HK-2 (cell line): ENCODE measurements at regions not wholly inside any gene's neighbourhood (a gene's known extent, or its start where the extent isn't known, plus 50 kb on each side); places are given as distances from the start of the nearest gene placed in this dataset.

ENCODE experiments used
- DNase-seq: peaks from one replicate; pipeline ENCODE4 v3.0.0-alpha.2; 2018; ENCODE audit not compliant: unreplicated experiment

GRCh38 chr1:34330061-34330460 is 153.4 kb downstream of the C1orf94 start:
- DNase-seq = no peak

GRCh38 chr1:34331020-34331926 is 154.6 kb downstream of the C1orf94 start:
- DNase-seq = no peak

GRCh38 chr1:34332996-34333395 is 156.3 kb downstream of the C1orf94 start:
- no peak for DNase-seq

GRCh38 chr1:34338871-34339270 is 162.2 kb downstream of the C1orf94 start:
- no peak for DNase-seq

- no peak for DNase-seq
Measured at GRCh38 chr1:34341896-34342295, 165.2 kb downstream of the C1orf94 start.

- DNase-seq = no peak
Measured at GRCh38 chr1:34342334-34342733, 165.6 kb downstream of the C1orf94 start.

- no peak for DNase-seq
Measured at GRCh38 chr1:34346128-34346527, 169.4 kb downstream of the C1orf94 start.

- DNase-seq = no peak
Measured at GRCh38 chr1:34353409-34353808, 176.7 kb downstream of the C1orf94 start.

- DNase-seq = no peak
Measured at GRCh38 chr1:34354367-34354766, 177.7 kb downstream of the C1orf94 start.

GRCh38 chr1:34356853-34357252 is 180.1 kb downstream of the C1orf94 start:
- no peak for DNase-seq

- no peak for DNase-seq
Measured at GRCh38 chr1:34358636-34359035, 181.9 kb downstream of the C1orf94 start.

GRCh38 chr1:34359411-34359810 is 182.7 kb downstream of the C1orf94 start:
- DNase-seq = no peak

- DNase-seq = no peak
Measured at GRCh38 chr1:34360574-34360973, 183.9 kb downstream of the C1orf94 start.

GRCh38 chr1:34361121-34361520 is 184.4 kb downstream of the C1orf94 start:
- no peak for DNase-seq

GRCh38 chr1:34361781-34362357 is 185.2 kb downstream of the C1orf94 start:
- DNase-seq = no peak

- no peak for DNase-seq
Measured at GRCh38 chr1:34362949-34363348, 186.2 kb downstream of the C1orf94 start.

GRCh38 chr1:34363447-34363846 is 186.7 kb downstream of the C1orf94 start:
- no peak for DNase-seq

- no peak for DNase-seq
Measured at GRCh38 chr1:34363915-34364314, 187.2 kb downstream of the C1orf94 start.

- DNase-seq = no peak
Measured at GRCh38 chr1:34364376-34364775, 187.7 kb downstream of the C1orf94 start.

GRCh38 chr1:34365295-34365694 is 188.6 kb downstream of the C1orf94 start:
- no peak for DNase-seq

- no peak for DNase-seq
Measured at GRCh38 chr1:34366875-34367624, 190.3 kb downstream of the C1orf94 start.

GRCh38 chr1:34367954-34368353 is 191.2 kb downstream of the C1orf94 start:
- DNase-seq = no peak
